WTC11 (cell line): ENCODE measurements at regions not wholly inside any gene's neighbourhood (a gene's known extent, or its start where the extent isn't known, plus 50 kb on each side); places are given as distances from the start of the nearest gene placed in this dataset.

Experiments
- ATAC-seq: fragments of 200-7000 bp; cut with Tn5 transposase; 2 replicates; pipeline ENCODE4 v1.10.0; 2021; ENCODE audit warnings: mild to moderate bottlenecking, moderate library complexity
- CTCF ChIA-PET: fragments of 300-600 bp; sonication (Branson Sonifier 250); formaldehyde crosslinking; loops from one replicate; lab custom pipeline; 2021; ENCODE audit warnings: antibody characterized with exemption; lab: Charles Lee
- POLR2A ChIA-PET: fragments of 350-600 bp; sonication (Branson Sonifier 250); formaldehyde crosslinking; loops from one replicate; lab custom pipeline; 2021; ENCODE audit warnings: antibody characterized with exemption; lab: Charles Lee
- DNase-seq: peaks from one replicate; pipeline ENCODE4 v3.0.0; 2021; ENCODE audit warnings: low spot score
- H3K27ac Mint-ChIP-seq: 2 replicates; pipeline ENCODE4 v1.8.0; 2021; ENCODE audit warnings: mixed read lengths
- H3K27me3 Mint-ChIP-seq: 2 replicates; pipeline ENCODE4 v1.8.0; 2021; ENCODE audit warnings: low read depth, mild to moderate bottlenecking, moderate library complexity, mixed read lengths
- H3K36me3 Mint-ChIP-seq: 2 replicates; pipeline ENCODE4 v1.8.0; 2021; ENCODE audit warnings: mixed read lengths
- H3K4me1 Mint-ChIP-seq: 2 replicates; pipeline ENCODE4 v1.8.0; 2022; ENCODE audit warnings: mixed read lengths
- H3K4me3 Mint-ChIP-seq: 2 replicates; pipeline ENCODE4 v1.8.0; 2021; ENCODE audit warnings: mild to moderate bottlenecking, moderate library complexity, mixed read lengths
- H3K9me3 Mint-ChIP-seq: 2 replicates; pipeline ENCODE4 v1.8.0; 2021; ENCODE audit warnings: mixed read lengths
- ARID4B ChIP-seq: sonication (generic); formaldehyde crosslinking; IDR thresholded peaks from 2 replicates; pipeline ENCODE4 v1.8.0; 2023; ENCODE audit warnings: missing genetic modification reagents, mild to moderate bottlenecking, borderline replicate concordance
- CBFB ChIP-seq: sonication (generic); formaldehyde crosslinking; IDR thresholded peaks from 2 replicates; pipeline ENCODE4 v1.8.1; 2022; ENCODE audit warnings: mild to moderate bottlenecking, low read depth, missing genetic modification reagents
- EMX1 ChIP-seq: fragments of 250-450 bp; sonication (Bioruptor Pico); IDR thresholded peaks from 2 replicates; pipeline ENCODE4 v1.8.0; 2021; ENCODE audit warnings: mild to moderate bottlenecking
- FOXP1 ChIP-seq: sonication (generic); formaldehyde crosslinking; IDR thresholded peaks from 2 replicates; pipeline ENCODE4 v1.8.0; 2022; ENCODE audit warnings: missing genetic modification reagents, mild to moderate bottlenecking, moderate library complexity, borderline replicate concordance
- KAT7 ChIP-seq: sonication (generic); formaldehyde crosslinking; IDR thresholded peaks from 2 replicates; pipeline ENCODE4 v1.8.1; 2023; ENCODE audit warnings: missing genetic modification reagents, mild to moderate bottlenecking, borderline replicate concordance
- MAX ChIP-seq: sonication (generic); formaldehyde crosslinking; IDR thresholded peaks from 2 replicates; pipeline ENCODE4 v1.8.0; 2022; ENCODE audit warnings: mild to moderate bottlenecking, missing genetic modification reagents
- PRRX2 ChIP-seq: fragments of 250-450 bp; sonication (Bioruptor Pico); IDR thresholded peaks from 2 replicates; pipeline ENCODE4 v1.8.0; 2021; ENCODE audit warnings: mild to moderate bottlenecking
- RELA ChIP-seq: sonication (generic); formaldehyde crosslinking; IDR thresholded peaks from 2 replicates; pipeline ENCODE4 v1.8.1; 2022; ENCODE audit warnings: missing genetic modification reagents, mild to moderate bottlenecking, borderline replicate concordance
- RORB ChIP-seq: fragments of 250-450 bp; sonication (Bioruptor Pico); IDR thresholded peaks from 2 replicates; pipeline ENCODE4 v1.9.0; 2021; ENCODE audit warnings: mild to moderate bottlenecking
- SMAD3 ChIP-seq: sonication (generic); formaldehyde crosslinking; IDR thresholded peaks from 2 replicates; pipeline ENCODE4 v1.8.0; 2022; ENCODE audit warnings: missing genetic modification reagents, mild to moderate bottlenecking, borderline replicate concordance
- SOX15 ChIP-seq: fragments of 250-450 bp; sonication (Bioruptor Pico); IDR thresholded peaks from 2 replicates; pipeline ENCODE4 v1.9.0; 2021; ENCODE audit warnings: mild to moderate bottlenecking
- SP1 ChIP-seq: sonication (generic); formaldehyde crosslinking; conservative IDR thresholded peaks from 2 replicates; pipeline ENCODE4 v1.8.1; 2022; ENCODE audit warnings: missing genetic modification reagents
- TEAD1 ChIP-seq: sonication (generic); formaldehyde crosslinking; IDR thresholded peaks from 2 replicates; pipeline ENCODE4 v1.8.0; 2022; ENCODE audit warnings: mild to moderate bottlenecking, missing genetic modification reagents
- USF1 ChIP-seq: sonication (generic); formaldehyde crosslinking; IDR thresholded peaks from 2 replicates; pipeline ENCODE4 v1.8.0; 2022; ENCODE audit warnings: mild to moderate bottlenecking, missing genetic modification reagents
- ZNF121 ChIP-seq: sonication (generic); formaldehyde crosslinking; IDR thresholded peaks from 2 replicates; pipeline ENCODE4 v1.8.0; 2023; ENCODE audit warnings: missing genetic modification reagents
- ZNF281 ChIP-seq: sonication (generic); formaldehyde crosslinking; IDR thresholded peaks from 2 replicates; pipeline ENCODE4 v1.8.0; 2023; ENCODE audit warnings: mild to moderate bottlenecking, missing genetic modification reagents
- ZNF396 ChIP-seq: fragments of 250-450 bp; sonication (Bioruptor Pico); IDR thresholded peaks from 2 replicates; pipeline ENCODE4 v1.8.0; 2021; ENCODE audit warnings: mild to moderate bottlenecking, moderate library complexity, borderline replicate concordance
- ZNF416 ChIP-seq: fragments of 250-450 bp; sonication (Bioruptor Pico); IDR thresholded peaks from 2 replicates; pipeline ENCODE4 v1.9.0; 2021; ENCODE audit warnings: mild to moderate bottlenecking, inconsistent platforms
- ZNF423 ChIP-seq: fragments of 250-450 bp; sonication (Bioruptor Pico); IDR thresholded peaks from 2 replicates; pipeline ENCODE4 v2.1.2; 2022; ENCODE audit warnings: mild to moderate bottlenecking, moderate library complexity
- TF ChIP-seq, protein P1 (sequence below): sonication (generic); formaldehyde crosslinking; IDR thresholded peaks from 2 replicates; pipeline ENCODE4 v1.8.0; 2022; ENCODE audit warnings: missing genetic modification reagents
- TF ChIP-seq, protein P2 (sequence below): sonication (generic); formaldehyde crosslinking; IDR thresholded peaks from 2 replicates; pipeline ENCODE4 v1.8.1; 2023; ENCODE audit warnings: mild to moderate bottlenecking, moderate library complexity, missing genetic modification reagents
- TF ChIP-seq, protein P3 (sequence below): sonication (generic); formaldehyde crosslinking; IDR thresholded peaks from 2 replicates; pipeline ENCODE4 v1.8.1; 2022; ENCODE audit warnings: low read depth, missing genetic modification reagents, borderline replicate concordance

DNA sequence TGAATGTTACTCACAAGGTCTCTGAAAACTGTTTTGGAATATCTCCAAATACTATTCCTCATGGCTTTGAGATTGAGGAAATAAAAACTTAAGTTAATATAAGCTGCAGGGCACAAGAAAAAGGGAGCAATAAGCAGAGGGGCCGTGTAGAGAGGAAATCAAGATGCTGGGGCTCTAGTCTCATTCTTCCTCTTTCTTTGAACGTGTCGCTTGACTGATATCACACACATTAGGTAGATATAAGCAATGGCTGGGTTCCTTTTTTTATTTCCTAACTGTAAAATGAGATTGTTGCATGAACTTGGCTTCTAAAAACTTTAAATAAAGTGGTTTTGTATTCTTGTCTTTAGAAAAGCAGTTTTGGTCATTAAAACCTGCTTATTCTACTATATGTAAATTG is 326.7 kb upstream of the ROPN1 start:
- no peak for DNase-seq
- TF ChIP-seq, protein P1, sequence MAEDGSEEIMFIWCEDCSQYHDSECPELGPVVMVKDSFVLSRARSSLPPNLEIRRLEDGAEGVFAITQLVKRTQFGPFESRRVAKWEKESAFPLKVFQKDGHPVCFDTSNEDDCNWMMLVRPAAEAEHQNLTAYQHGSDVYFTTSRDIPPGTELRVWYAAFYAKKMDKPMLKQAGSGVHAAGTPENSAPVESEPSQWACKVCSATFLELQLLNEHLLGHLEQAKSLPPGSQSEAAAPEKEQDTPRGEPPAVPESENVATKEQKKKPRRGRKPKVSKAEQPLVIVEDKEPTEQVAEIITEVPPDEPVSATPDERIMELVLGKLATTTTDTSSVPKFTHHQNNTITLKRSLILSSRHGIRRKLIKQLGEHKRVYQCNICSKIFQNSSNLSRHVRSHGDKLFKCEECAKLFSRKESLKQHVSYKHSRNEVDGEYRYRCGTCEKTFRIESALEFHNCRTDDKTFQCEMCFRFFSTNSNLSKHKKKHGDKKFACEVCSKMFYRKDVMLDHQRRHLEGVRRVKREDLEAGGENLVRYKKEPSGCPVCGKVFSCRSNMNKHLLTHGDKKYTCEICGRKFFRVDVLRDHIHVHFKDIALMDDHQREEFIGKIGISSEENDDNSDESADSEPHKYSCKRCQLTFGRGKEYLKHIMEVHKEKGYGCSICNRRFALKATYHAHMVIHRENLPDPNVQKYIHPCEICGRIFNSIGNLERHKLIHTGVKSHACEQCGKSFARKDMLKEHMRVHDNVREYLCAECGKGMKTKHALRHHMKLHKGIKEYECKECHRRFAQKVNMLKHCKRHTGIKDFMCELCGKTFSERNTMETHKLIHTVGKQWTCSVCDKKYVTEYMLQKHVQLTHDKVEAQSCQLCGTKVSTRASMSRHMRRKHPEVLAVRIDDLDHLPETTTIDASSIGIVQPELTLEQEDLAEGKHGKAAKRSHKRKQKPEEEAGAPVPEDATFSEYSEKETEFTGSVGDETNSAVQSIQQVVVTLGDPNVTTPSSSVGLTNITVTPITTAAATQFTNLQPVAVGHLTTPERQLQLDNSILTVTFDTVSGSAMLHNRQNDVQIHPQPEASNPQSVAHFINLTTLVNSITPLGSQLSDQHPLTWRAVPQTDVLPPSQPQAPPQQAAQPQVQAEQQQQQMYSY (CRISPR knock-in tag), result no peak
- no peak for TF ChIP-seq ZNF396 (CRISPR knock-in tag)
- TF ChIP-seq RELA (CRISPR knock-in tag), result no peak
- no peak for ATAC-seq
- ChIA-PET CTCF (no interaction called here), POLR2A (no interaction called here)
- H3K36me3 Mint-ChIP-seq, result no peaks in the 10 kb centered on the region
- no peaks in the 10 kb centered on the region for H3K9me3 Mint-ChIP-seq
- no peak overlapping the region for H3K4me3 Mint-ChIP-seq
- no peaks in the 10 kb centered on the region for H3K27me3 Mint-ChIP-seq
- no peak overlapping the region for H3K27ac Mint-ChIP-seq
- no peaks in the 10 kb centered on the region for H3K4me1 Mint-ChIP-seq

- ATAC-seq (no peak), DNase-seq (no peak)
- POLR2A ChIA-PET, result no interaction called here
- Mint-ChIP-seq H3K27ac (no peak overlapping the region), H3K4me1 (no peaks in the 10 kb centered on the region), H3K27me3 (no peaks in the 10 kb centered on the region), H3K4me3 (no peak overlapping the region), H3K36me3 (no peaks in the 10 kb centered on the region)
- CTCF ChIA-PET, result interaction anchor here (1.5 kb wide), 1 partner anchor 238 kb away, joined by 4 read pairs; no protein-coding TSS in a partner anchor
- TF ChIP-seq FOXP1 (CRISPR knock-in tag) (no peak), EMX1 (CRISPR knock-in tag) (no peak), SOX15 (no peak), SMAD3 (CRISPR knock-in tag) (no peak), SP1 (CRISPR knock-in tag) (no peak), ARID4B (CRISPR knock-in tag) (no peak), TEAD1 (CRISPR knock-in tag) (no peak), KAT7 (CRISPR knock-in tag) (no peak), ZNF416 (CRISPR knock-in tag) (no peak), ZNF423 (no peak), USF1 (no peak), ZNF281 (CRISPR knock-in tag) (no peak), MAX (no peak), CBFB (CRISPR knock-in tag) (no peak), PRRX2 (CRISPR knock-in tag) (no peak), RORB (CRISPR knock-in tag) (no peak), ZNF121 (no peak)
- TF ChIP-seq, protein P2, sequence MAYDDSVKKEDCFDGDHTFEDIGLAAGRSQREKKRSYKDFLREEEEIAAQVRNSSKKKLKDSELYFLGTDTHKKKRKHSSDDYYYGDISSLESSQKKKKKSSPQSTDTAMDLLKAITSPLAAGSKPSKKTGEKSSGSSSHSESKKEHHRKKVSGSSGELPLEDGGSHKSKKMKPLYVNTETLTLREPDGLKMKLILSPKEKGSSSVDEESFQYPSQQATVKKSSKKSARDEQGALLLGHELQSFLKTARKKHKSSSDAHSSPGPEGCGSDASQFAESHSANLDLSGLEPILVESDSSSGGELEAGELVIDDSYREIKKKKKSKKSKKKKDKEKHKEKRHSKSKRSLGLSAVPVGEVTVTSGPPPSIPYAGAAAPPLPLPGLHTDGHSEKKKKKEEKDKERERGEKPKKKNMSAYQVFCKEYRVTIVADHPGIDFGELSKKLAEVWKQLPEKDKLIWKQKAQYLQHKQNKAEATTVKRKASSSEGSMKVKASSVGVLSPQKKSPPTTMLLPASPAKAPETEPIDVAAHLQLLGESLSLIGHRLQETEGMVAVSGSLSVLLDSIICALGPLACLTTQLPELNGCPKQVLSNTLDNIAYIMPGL, result no peak
- TF ChIP-seq, protein P3, sequence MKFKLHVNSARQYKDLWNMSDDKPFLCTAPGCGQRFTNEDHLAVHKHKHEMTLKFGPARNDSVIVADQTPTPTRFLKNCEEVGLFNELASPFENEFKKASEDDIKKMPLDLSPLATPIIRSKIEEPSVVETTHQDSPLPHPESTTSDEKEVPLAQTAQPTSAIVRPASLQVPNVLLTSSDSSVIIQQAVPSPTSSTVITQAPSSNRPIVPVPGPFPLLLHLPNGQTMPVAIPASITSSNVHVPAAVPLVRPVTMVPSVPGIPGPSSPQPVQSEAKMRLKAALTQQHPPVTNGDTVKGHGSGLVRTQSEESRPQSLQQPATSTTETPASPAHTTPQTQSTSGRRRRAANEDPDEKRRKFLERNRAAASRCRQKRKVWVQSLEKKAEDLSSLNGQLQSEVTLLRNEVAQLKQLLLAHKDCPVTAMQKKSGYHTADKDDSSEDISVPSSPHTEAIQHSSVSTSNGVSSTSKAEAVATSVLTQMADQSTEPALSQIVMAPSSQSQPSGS (CRISPR knock-in tag), result no peak
- TF ChIP-seq, all 79 proteins: peak for 0
- no peaks in the 10 kb centered on the region for H3K9me3 Mint-ChIP-seq
These were observed 329.1 kb upstream of the ROPN1 start for GRCh38 chr3:124320976-124321375.
